Loucy (cell line): ENCODE measurements at regions not wholly inside any gene's neighbourhood (a gene's known extent, or its start where the extent isn't known, plus 50 kb on each side); places are given as distances from the start of the nearest gene placed in this dataset.

Experiments
- H2AFZ ChIP-seq: fragments of 200-600 bp; sonication (generic); 2 replicates; pipeline ENCODE4 v1.6.0; 2016; ENCODE audit warnings: antibody characterized with exemption, mild to moderate bottlenecking, low read length, moderate library complexity
- H3F3A ChIP-seq: fragments of 200-600 bp; 2 replicates; pipeline ENCODE4 v1.6.0; 2016; ENCODE audit warnings: antibody characterized with exemption, low read depth, mild to moderate bottlenecking
- H3K27me3 ChIP-seq: fragments of 200-600 bp; sonication (generic); 2 replicates; pipeline ENCODE4 v1.6.1; 2014; ENCODE audit warnings: low read length, mild to moderate bottlenecking; ENCODE audit not compliant: insufficient read depth, poor library complexity, severe bottlenecking
- H3K36me3 ChIP-seq: fragments of 200-600 bp; sonication (generic); 2 replicates; pipeline ENCODE4 v1.6.1; 2016; ENCODE audit warnings: low read length; ENCODE audit not compliant: insufficient read depth
- H3K4me1 ChIP-seq: fragments of 200-600 bp; sonication (generic); 2 replicates; pipeline ENCODE4 v1.5.1; 2014; ENCODE audit warnings: low read length, mild to moderate bottlenecking; ENCODE audit not compliant: insufficient read depth, poor library complexity, severe bottlenecking
- H3K4me2 ChIP-seq: fragments of 200-600 bp; sonication (generic); 2 replicates; pipeline ENCODE4 v1.6.0; 2014; ENCODE audit warnings: antibody characterized with exemption, low read length, low read depth, mild to moderate bottlenecking; ENCODE audit not compliant: poor library complexity, severe bottlenecking
- H3K4me3 ChIP-seq: fragments of 200-600 bp; sonication (generic); 2 replicates; pipeline ENCODE4 v1.5.1; 2014; ENCODE audit warnings: low read length, mild to moderate bottlenecking, mixed read lengths; ENCODE audit not compliant: poor library complexity, severe bottlenecking
- H3K79me2 ChIP-seq: fragments of 200-600 bp; sonication (generic); 2 replicates; pipeline ENCODE4 v1.6.1; 2014; ENCODE audit warnings: low read length; ENCODE audit not compliant: insufficient read depth
- H3K9ac ChIP-seq: fragments of 200-600 bp; sonication (generic); 2 replicates; pipeline ENCODE4 v1.6.0; 2014; ENCODE audit warnings: mild to moderate bottlenecking, low read depth, low read length, moderate library complexity; ENCODE audit not compliant: poor library complexity, severe bottlenecking
- H3K9me2 ChIP-seq: fragments of 200-600 bp; sonication (generic); replicated peaks from 2 replicates; pipeline ENCODE4 v1.6.1; 2016; ENCODE audit warnings: low read depth, low read length, mixed read lengths
- H3K9me3 ChIP-seq: fragments of 200-600 bp; sonication (generic); 2 replicates; pipeline ENCODE4 v1.6.1; 2014; ENCODE audit warnings: mild to moderate bottlenecking, antibody characterized with exemption, low read length, low read depth; ENCODE audit not compliant: insufficient read depth
- H4K20me1 ChIP-seq: fragments of 200-600 bp; sonication (generic); 2 replicates; pipeline ENCODE4 v1.6.0; 2014; ENCODE audit warnings: antibody characterized with exemption, low read length, mild to moderate bottlenecking; ENCODE audit not compliant: insufficient read depth, poor library complexity, severe bottlenecking
- CTCF ChIP-seq: fragments of 200-600 bp; sonication (generic); conservative IDR thresholded peaks from 2 replicates; pipeline ENCODE4 v1.5.1; 2014; ENCODE audit warnings: mild to moderate bottlenecking, antibody characterized with exemption, low read length
- EZH2phosphoT487 ChIP-seq: fragments of 200-600 bp; IDR thresholded peaks from 2 replicates; pipeline ENCODE4 v1.6.1; 2018; ENCODE audit warnings: antibody characterized with exemption, mild to moderate bottlenecking, moderate library complexity, borderline replicate concordance

GRCh38 chr18:78883501-78883900 lies 96.1 kb upstream of the SALL3 start:
- no peaks in the 10 kb centered on the region for H4K20me1 ChIP-seq
- TF ChIP-seq CTCF = no peak
- no peak for TF ChIP-seq EZH2phosphoT487
- H3K4me3 ChIP-seq = no peak overlapping the region
- H3K9me2 ChIP-seq = no peaks in the 10 kb centered on the region
- H3K4me1 ChIP-seq = no peaks in the 10 kb centered on the region
- no peak overlapping the region for H3K9ac ChIP-seq
- H3F3A ChIP-seq = no peaks in the 10 kb centered on the region
- H3K36me3 ChIP-seq = no peaks in the 10 kb centered on the region
- H3K27me3 ChIP-seq = no peaks in the 10 kb centered on the region
- no peak overlapping the region for H2AFZ ChIP-seq
- no peak overlapping the region for H3K4me2 ChIP-seq
- no peaks in the 10 kb centered on the region for H3K79me2 ChIP-seq
- peaks cover 3% of the 10 kb centered on the region; the same call in 1 of the 2 replicates for H3K9me3 ChIP-seq

GRCh38 chr18:78884502-78884901 lies 95.1 kb upstream of the SALL3 start:
- no peaks in the 10 kb centered on the region for H3K4me1 ChIP-seq
- no peaks in the 10 kb centered on the region for H3K27me3 ChIP-seq
- peaks cover 7% of the 10 kb centered on the region; the same call in 1 of the 2 replicates for H3K9me3 ChIP-seq
- no peaks in the 10 kb centered on the region for H3K9me2 ChIP-seq
- H3K36me3 ChIP-seq = no peaks in the 10 kb centered on the region
- H4K20me1 ChIP-seq = no peaks in the 10 kb centered on the region
- H3F3A ChIP-seq = no peaks in the 10 kb centered on the region
- no peak overlapping the region for H3K4me2 ChIP-seq
- H3K79me2 ChIP-seq = no peaks in the 10 kb centered on the region
- no peak for TF ChIP-seq EZH2phosphoT487
- TF ChIP-seq CTCF = 0 out of 2 replicates have a peak, but pooled peaks have one; percentile 21
- H3K4me3 ChIP-seq = no peak overlapping the region
- no peak overlapping the region for H2AFZ ChIP-seq
- H3K9ac ChIP-seq = no peak overlapping the region

GRCh38 chr18:78889250-78889649 lies 90.4 kb upstream of the SALL3 start:
- H3K79me2 ChIP-seq = no peaks in the 10 kb centered on the region
- no peaks in the 10 kb centered on the region for H4K20me1 ChIP-seq
- TF ChIP-seq CTCF (no peak), EZH2phosphoT487 (no peak)
- H3K9ac ChIP-seq = no peak overlapping the region
- no peak overlapping the region for H3K4me3 ChIP-seq
- no peaks in the 10 kb centered on the region for H3K27me3 ChIP-seq
- no peaks in the 10 kb centered on the region for H3K36me3 ChIP-seq
- no peaks in the 10 kb centered on the region for H3F3A ChIP-seq
- no peaks in the 10 kb centered on the region for H3K4me1 ChIP-seq
- H3K9me3 ChIP-seq = peaks cover 31% of the 10 kb centered on the region; the same call in 1 of the 2 replicates
- H2AFZ ChIP-seq = no peak overlapping the region
- no peak overlapping the region for H3K4me2 ChIP-seq
- no peaks in the 10 kb centered on the region for H3K9me2 ChIP-seq
